CD8-positive, alpha-beta memory T cell (primary cell): ENCODE measurements at regions not wholly inside any gene's neighbourhood (a gene's known extent, or its start where the extent isn't known, plus 50 kb on each side); places are given as distances from the start of the nearest gene placed in this dataset.

Source experiments
- CTCF ChIA-PET: fragments of 350-600 bp; sonication (Branson Sonifier 250); formaldehyde crosslinking; loops from one replicate; lab custom pipeline; 2021; ENCODE audit warnings: antibody characterized with exemption; lab: Charles Lee
- POLR2A ChIA-PET: fragments of 350-600 bp; sonication (Branson Sonifier 250); formaldehyde crosslinking; loops from one replicate; lab custom pipeline; 2021; ENCODE audit warnings: antibody characterized with exemption; lab: Charles Lee
- DNase-seq, 5 donors: peaks; one replicate each; pipeline versions ENCODE4 v3.0.0 to v3.0.0-alpha.2; 2020 to 2022; ENCODE audit warnings: mixed read lengths in 1 of 5
- H3K27ac ChIP-seq: one replicate; pipeline ENCODE4 v1.7.0; 2013; ENCODE audit warnings: low read depth, mild to moderate bottlenecking, low read length, moderate library complexity
- H3K27me3 ChIP-seq: 2 replicates; pipeline ENCODE4 v1.7.0; 2013; ENCODE audit warnings: low read length, mild to moderate bottlenecking; ENCODE audit not compliant: insufficient read depth, poor library complexity, severe bottlenecking
- H3K36me3 ChIP-seq: 2 replicates; pipeline ENCODE4 v1.7.0; 2013; ENCODE audit warnings: mild to moderate bottlenecking, low read length, moderate library complexity; ENCODE audit not compliant: insufficient read depth
- H3K4me1 ChIP-seq: 2 replicates; pipeline ENCODE4 v1.7.0; 2013; ENCODE audit warnings: mild to moderate bottlenecking, low read length, moderate library complexity; ENCODE audit not compliant: insufficient read depth
- H3K4me3 ChIP-seq: 2 replicates; pipeline ENCODE4 v1.7.0; 2013; ENCODE audit warnings: mild to moderate bottlenecking, low read length
- H3K9me3 ChIP-seq: 2 replicates; pipeline ENCODE4 v1.7.0; 2013; ENCODE audit warnings: mild to moderate bottlenecking, low read length
- H3K27ac Mint-ChIP-seq, 8 donors: one replicate each; pipeline ENCODE4 v1.8.0; 2020 to 2021; ENCODE audit warnings: mixed read lengths in 8 of 8, mild to moderate bottlenecking in 6 of 8, inconsistent platforms in 3 of 8, moderate library complexity in 3 of 8
- H3K27me3 Mint-ChIP-seq, 2 donors: one replicate each; pipeline ENCODE4 v1.8.0; 2020 to 2021; ENCODE audit warnings: mixed read lengths in 2 of 2, mild to moderate bottlenecking in 1 of 2, moderate library complexity in 1 of 2
- H3K36me3 Mint-ChIP-seq, 3 donors: one replicate each; pipeline ENCODE4 v1.8.0; 2020 to 2021; ENCODE audit warnings: mixed read lengths in 3 of 3, inconsistent platforms in 1 of 3, mild to moderate bottlenecking in 1 of 3
- H3K4me1 Mint-ChIP-seq, 3 donors: one replicate each; pipeline ENCODE4 v1.8.0; 2020 to 2021; ENCODE audit warnings: mixed read lengths in 3 of 3, inconsistent platforms in 1 of 3, mild to moderate bottlenecking in 1 of 3
- H3K4me3 Mint-ChIP-seq, 7 donors: one replicate each; pipeline ENCODE4 v1.8.0; 2020 to 2021; ENCODE audit warnings: mixed read lengths in 7 of 7, mild to moderate bottlenecking in 6 of 7, moderate library complexity in 4 of 7, inconsistent platforms in 2 of 7
- H3K9me3 Mint-ChIP-seq, 5 donors: one replicate each; pipeline ENCODE4 v1.8.0; 2020 to 2022; ENCODE audit warnings: mixed read lengths in 5 of 5, mild to moderate bottlenecking in 3 of 5, moderate library complexity in 2 of 5, inconsistent platforms in 1 of 5

DNA sequence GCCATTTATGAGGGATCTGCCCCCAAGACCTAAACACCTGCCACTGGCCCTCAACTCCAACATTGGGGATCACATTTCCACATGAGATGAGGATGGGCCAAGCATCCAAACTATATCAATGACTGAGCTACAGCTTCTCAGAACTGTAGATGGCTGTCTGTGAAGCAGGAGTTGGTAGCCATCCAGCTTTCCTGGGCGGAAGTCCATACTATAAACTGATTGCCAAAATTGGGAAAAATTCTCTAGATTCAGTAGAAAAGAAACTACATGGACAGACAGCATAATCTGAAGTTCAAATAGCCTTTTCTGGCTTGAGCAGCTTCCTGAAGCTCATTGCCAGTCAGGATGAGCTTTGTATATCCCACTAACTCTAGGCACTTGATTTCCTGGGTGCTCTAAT lies 214.7 kb upstream of the ZBTB20 start:
- H3K4me3 Mint-ChIP-seq: no peak overlapping the region
- peaks cover 0 to 13% (median 4%) of the 10 kb centered on the region in 5 donors for H3K9me3 Mint-ChIP-seq
- H3K27me3 Mint-ChIP-seq: no peaks in the 10 kb centered on the region
- H3K9me3 ChIP-seq: no peaks in the 10 kb centered on the region
- H3K4me1 Mint-ChIP-seq: peaks cover 6 to 15% (median 7%) of the 10 kb centered on the region in 3 donors
- H3K36me3 Mint-ChIP-seq: peaks cover 0 to 9% (median 0%) of the 10 kb centered on the region in 3 donors
- no peaks in the 10 kb centered on the region for H3K36me3 ChIP-seq
- DNase-seq: no peak
- H3K4me3 ChIP-seq: no peak overlapping the region
- H3K27ac ChIP-seq: no peak overlapping the region
- H3K27ac Mint-ChIP-seq: no peak overlapping the region
- no peaks in the 10 kb centered on the region for H3K27me3 ChIP-seq
- H3K4me1 ChIP-seq: no peaks in the 10 kb centered on the region
- ChIA-PET POLR2A (no interaction called here), CTCF (no interaction called here)

DNA sequence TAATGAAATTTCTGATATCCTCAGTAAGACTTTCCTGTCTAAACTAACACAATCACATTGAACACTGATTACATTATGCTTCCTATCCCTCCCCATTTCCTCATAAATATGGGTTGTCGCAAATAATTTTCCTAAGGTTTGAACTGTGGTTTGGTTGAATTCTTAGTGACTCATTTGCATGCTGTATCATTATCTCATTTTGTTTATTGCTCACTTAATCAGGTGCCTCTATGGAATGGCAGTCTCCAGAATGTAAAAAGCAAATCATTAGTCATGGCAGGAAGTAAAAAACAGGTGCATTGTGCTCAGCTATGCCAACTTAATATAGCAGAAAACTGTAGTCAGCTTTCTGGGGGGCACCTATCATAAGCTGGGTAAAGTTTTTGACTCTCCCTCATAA lies 216.0 kb upstream of the ZBTB20 start:
- Histone ChIP-seq H3K4me3 (no peak overlapping the region), H3K27ac (no peak overlapping the region), H3K9me3 (no peaks in the 10 kb centered on the region), H3K27me3 (no peaks in the 10 kb centered on the region), H3K36me3 (no peaks in the 10 kb centered on the region), H3K4me1 (no peaks in the 10 kb centered on the region)
- no peak overlapping the region for H3K27ac Mint-ChIP-seq
- ChIA-PET POLR2A (no interaction called here), CTCF (no interaction called here)
- H3K36me3 Mint-ChIP-seq: peaks cover 0 to 9% (median 0%) of the 10 kb centered on the region in 3 donors
- no peak overlapping the region for H3K4me3 Mint-ChIP-seq
- H3K27me3 Mint-ChIP-seq: no peaks in the 10 kb centered on the region
- H3K9me3 Mint-ChIP-seq: peaks cover 1 to 15% (median 4%) of the 10 kb centered on the region in 5 donors
- peaks cover 6 to 15% (median 7%) of the 10 kb centered on the region in 3 donors for H3K4me1 Mint-ChIP-seq
- DNase-seq: no peak

DNA sequence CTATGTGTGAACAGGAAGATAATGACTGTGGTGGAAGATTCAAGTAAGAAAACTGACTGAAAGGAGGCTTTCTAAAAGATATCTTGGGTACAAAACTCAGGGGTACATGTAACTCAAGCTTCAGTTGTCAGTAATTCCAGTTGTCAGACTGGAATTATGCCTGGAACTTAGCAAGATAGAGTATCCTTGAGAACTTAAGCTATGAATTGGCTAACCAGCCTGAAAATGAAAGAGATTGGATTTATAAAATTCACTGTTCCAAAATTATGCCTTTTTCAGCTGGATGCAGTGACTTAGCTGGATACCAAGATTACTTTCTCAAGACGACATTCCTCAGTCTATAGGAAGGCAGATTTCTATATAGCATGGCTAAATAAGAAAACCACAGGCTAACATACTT lies 221.9 kb upstream of the ZBTB20 start:
- ChIA-PET POLR2A (no interaction called here), CTCF (no interaction called here)
- H3K4me3 Mint-ChIP-seq: no peak overlapping the region
- H3K36me3 Mint-ChIP-seq: peaks cover 0 to 9% (median 0%) of the 10 kb centered on the region in 3 donors
- peaks cover 0 to 10% (median 3%) of the 10 kb centered on the region in 5 donors for H3K9me3 Mint-ChIP-seq
- H3K27me3 ChIP-seq: no peaks in the 10 kb centered on the region
- H3K36me3 ChIP-seq: no peaks in the 10 kb centered on the region
- no peak overlapping the region for H3K27ac ChIP-seq
- no peaks in the 10 kb centered on the region for H3K4me1 Mint-ChIP-seq
- DNase-seq: no peak
- peaks cover 0 to 1% of the 10 kb centered on the region in 2 donors for H3K27me3 Mint-ChIP-seq
- H3K4me3 ChIP-seq: no peak overlapping the region
- H3K9me3 ChIP-seq: no peaks in the 10 kb centered on the region
- H3K4me1 ChIP-seq: no peaks in the 10 kb centered on the region
- no peak overlapping the region for H3K27ac Mint-ChIP-seq

DNA sequence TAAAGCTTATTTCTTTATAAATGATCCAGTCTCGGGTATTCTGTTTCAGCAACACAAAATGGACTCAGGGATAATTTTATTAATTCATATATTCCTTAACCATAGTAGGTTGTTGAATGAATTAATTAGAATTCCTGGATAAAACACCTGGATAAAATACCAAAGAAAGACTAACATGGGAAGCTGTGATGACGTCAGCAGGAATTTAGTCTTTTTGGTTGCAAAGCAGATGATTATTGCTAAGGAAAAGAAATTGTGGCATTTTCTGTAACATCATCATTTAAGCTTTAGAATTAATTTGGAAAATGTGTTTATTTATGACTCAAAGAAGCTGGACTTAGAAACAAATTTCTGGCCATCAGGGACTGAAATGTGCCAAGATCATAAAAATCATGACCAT lies 228.3 kb upstream of the ZBTB20 start:
- Mint-ChIP-seq H3K36me3 (no peaks in the 10 kb centered on the region), H3K9me3 (peaks cover 0 to 3% (median 0%) of the 10 kb centered on the region in 5 donors), H3K4me1 (no peaks in the 10 kb centered on the region), H3K27ac (no peak overlapping the region), H3K4me3 (no peak overlapping the region), H3K27me3 (peaks cover 1 to 6% of the 10 kb centered on the region in 2 donors)
- Histone ChIP-seq H3K9me3 (no peaks in the 10 kb centered on the region), H3K36me3 (no peaks in the 10 kb centered on the region), H3K27me3 (no peaks in the 10 kb centered on the region), H3K27ac (no peak overlapping the region), H3K4me1 (no peaks in the 10 kb centered on the region), H3K4me3 (no peak overlapping the region)
- no peak for DNase-seq
- POLR2A ChIA-PET: no interaction called here
- CTCF ChIA-PET: no interaction called here

DNA sequence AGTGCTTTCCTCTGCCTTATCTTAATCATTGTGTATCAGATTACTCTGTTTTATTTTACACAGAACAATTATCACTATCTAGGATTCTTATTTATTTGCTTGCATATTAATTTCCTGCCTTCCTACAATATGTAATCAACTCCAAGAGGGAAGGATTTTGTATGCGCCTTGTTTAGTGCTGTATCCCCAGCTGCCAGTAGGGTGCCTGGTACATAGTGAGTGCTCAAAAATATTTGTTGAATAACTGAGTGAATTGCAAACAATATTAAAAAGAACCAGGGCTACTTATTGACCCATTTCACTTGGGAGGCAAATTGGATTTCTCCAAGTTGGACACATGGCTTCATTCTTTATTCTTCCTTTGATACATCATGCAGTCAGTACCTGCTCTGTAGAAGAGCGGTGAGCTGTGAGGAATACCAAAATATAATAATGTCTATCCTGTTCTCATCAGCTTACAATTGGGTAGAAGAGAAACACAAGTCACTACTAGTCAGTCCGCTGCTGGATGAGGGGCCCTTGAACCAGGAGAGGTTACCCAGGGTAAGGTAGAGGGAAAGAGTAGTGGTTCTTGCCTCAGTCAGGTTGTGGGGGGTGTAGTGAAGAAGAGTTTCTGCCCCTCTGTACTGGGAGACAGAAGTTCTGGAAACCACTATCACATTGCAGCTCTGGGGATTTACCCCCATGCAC lies 233.9 kb upstream of the ZBTB20 start:
- no peaks in the 10 kb centered on the region for H3K4me1 Mint-ChIP-seq
- Histone ChIP-seq H3K9me3 (no peaks in the 10 kb centered on the region), H3K27me3 (no peaks in the 10 kb centered on the region), H3K4me3 (no peak overlapping the region), H3K36me3 (no peaks in the 10 kb centered on the region), H3K4me1 (no peaks in the 10 kb centered on the region), H3K27ac (no peak overlapping the region)
- H3K27me3 Mint-ChIP-seq: peaks cover 0 to 6% of the 10 kb centered on the region in 2 donors
- ChIA-PET POLR2A (no interaction called here), CTCF (no interaction called here)
- no peak for DNase-seq
- no peak overlapping the region for H3K27ac Mint-ChIP-seq
- H3K36me3 Mint-ChIP-seq: no peaks in the 10 kb centered on the region
- peaks cover 0 to 3% (median 0%) of the 10 kb centered on the region in 5 donors for H3K9me3 Mint-ChIP-seq
- H3K4me3 Mint-ChIP-seq: no peak overlapping the region

DNA sequence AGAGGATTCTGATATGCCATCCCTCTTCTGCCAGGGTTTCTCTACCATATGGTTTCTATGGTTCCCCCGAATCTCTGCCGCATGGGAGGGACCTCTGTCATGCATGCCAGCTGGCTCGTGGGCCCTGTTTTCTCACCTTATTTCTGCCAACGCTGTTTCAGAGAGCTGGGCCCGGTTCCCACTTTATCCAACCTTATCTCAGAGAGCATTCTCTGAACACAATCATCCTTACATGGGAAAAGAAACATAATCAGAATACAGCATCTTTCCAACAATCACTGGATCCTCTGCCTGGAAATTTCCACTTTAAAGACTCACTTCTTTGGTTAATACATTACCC lies 234.5 kb upstream of the ZBTB20 start:
- H3K36me3 Mint-ChIP-seq: no peaks in the 10 kb centered on the region
- POLR2A ChIA-PET: no interaction called here
- DNase-seq: no peak

DNA sequence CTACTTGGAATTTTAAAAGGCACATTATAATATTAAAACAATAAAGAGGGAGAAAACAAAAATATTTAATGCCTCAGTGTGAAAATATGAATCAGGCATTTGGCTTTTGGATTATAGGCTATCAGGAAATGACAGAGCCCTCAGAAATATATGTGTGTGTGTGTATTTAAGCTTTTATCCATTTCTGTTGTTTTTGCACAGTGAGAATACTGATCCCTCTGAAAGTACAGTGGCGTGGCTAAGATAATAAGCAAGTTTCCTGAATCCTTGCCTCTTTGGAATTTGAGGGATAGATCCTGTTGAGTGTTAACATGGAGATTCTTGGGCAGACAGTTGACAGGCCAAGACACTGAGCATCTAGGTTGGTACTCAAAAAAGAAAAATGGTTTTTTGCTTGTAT lies 234.8 kb upstream of the ZBTB20 start:
- no peak overlapping the region for H3K27ac Mint-ChIP-seq
- ChIA-PET CTCF (no interaction called here), POLR2A (no interaction called here)
- Histone ChIP-seq H3K4me3 (no peak overlapping the region), H3K27ac (no peak overlapping the region), H3K27me3 (no peaks in the 10 kb centered on the region), H3K36me3 (no peaks in the 10 kb centered on the region), H3K4me1 (no peaks in the 10 kb centered on the region), H3K9me3 (no peaks in the 10 kb centered on the region)
- no peak for DNase-seq
- peaks cover 0 to 6% of the 10 kb centered on the region in 2 donors for H3K27me3 Mint-ChIP-seq
- H3K4me3 Mint-ChIP-seq: no peak overlapping the region
- H3K36me3 Mint-ChIP-seq: no peaks in the 10 kb centered on the region
- peaks cover 0 to 3% (median 0%) of the 10 kb centered on the region in 5 donors for H3K9me3 Mint-ChIP-seq
- H3K4me1 Mint-ChIP-seq: no peaks in the 10 kb centered on the region

More for the DNA sequence above, 234.5 kb upstream of the ZBTB20 start:
- H3K4me1 ChIP-seq: no peaks in the 10 kb centered on the region
- Mint-ChIP-seq H3K4me1 (no peaks in the 10 kb centered on the region), H3K27me3 (peaks cover 0 to 6% of the 10 kb centered on the region in 2 donors), H3K4me3 (no peak overlapping the region), H3K9me3 (peaks cover 0 to 3% (median 0%) of the 10 kb centered on the region in 5 donors), H3K27ac (no peak overlapping the region)
- no peaks in the 10 kb centered on the region for H3K27me3 ChIP-seq
- CTCF ChIA-PET: no interaction called here
- no peaks in the 10 kb centered on the region for H3K36me3 ChIP-seq
- H3K4me3 ChIP-seq: no peak overlapping the region
- H3K9me3 ChIP-seq: no peaks in the 10 kb centered on the region
- no peak overlapping the region for H3K27ac ChIP-seq

DNA sequence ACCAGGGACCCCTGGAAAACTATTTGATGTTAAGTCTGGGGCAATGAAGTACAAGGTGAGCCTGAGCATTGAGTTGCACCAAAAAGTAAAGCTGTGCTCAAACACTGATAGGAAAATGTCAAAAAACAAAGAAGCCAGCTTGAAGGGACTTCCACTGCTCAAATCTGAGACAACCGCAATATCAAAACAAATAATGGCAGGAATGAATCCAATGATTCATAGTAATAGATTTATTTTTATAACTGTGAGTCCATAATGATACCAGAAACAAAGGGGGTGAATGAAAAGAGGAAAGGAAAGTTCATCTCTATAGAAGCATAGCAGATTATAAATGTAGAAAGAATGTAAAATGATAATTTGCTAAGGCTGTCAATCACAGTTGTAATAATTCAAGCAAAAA lies 237.3 kb upstream of the ZBTB20 start:
- Histone ChIP-seq H3K36me3 (no peaks in the 10 kb centered on the region), H3K4me3 (no peak overlapping the region), H3K4me1 (no peaks in the 10 kb centered on the region), H3K27me3 (no peaks in the 10 kb centered on the region), H3K27ac (no peak overlapping the region), H3K9me3 (no peaks in the 10 kb centered on the region)
- ChIA-PET POLR2A (no interaction called here), CTCF (no interaction called here)
- H3K9me3 Mint-ChIP-seq: no peaks in the 10 kb centered on the region
- DNase-seq: no peak
- H3K4me3 Mint-ChIP-seq: no peak overlapping the region
- peaks cover 0 to under 1% (median 0%) of the 10 kb centered on the region in 3 donors for H3K36me3 Mint-ChIP-seq
- no peak overlapping the region for H3K27ac Mint-ChIP-seq
- peaks cover 0 to 2% of the 10 kb centered on the region in 2 donors for H3K27me3 Mint-ChIP-seq
- no peaks in the 10 kb centered on the region for H3K4me1 Mint-ChIP-seq
